ENCODE measurements at regions not wholly inside any gene's neighbourhood (a gene's known extent, or its start where the extent isn't known, plus 50 kb on each side); places are given as distances from the start of the nearest gene placed in this dataset.

DNA sequence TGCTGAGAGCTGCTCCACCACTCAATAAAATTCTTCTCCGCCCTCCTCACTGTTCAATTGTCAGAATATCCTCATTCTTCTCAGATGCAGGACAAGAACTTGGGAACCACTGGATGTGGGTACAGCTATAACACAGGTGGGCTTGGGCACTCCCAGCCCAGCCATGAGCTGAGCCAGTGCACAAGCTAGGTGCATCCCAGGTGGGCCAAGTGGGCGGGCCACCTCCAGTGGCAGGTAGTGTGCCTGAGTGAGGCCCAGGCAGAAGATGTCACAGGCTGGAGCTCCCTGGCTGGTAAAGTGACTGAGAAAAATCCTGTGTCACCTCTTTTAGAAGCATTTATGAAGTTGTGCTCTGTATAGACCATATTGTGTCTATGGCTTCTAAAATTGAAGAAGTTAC is 501.6 kb upstream of the TYRP1 start:
- Histone ChIP-seq H3K4me1 (replicated peaks in 1 of 2) (no peaks in the 10 kb centered on the region), H3K27ac (no peak overlapping the region), H3K9me3 (replicated peaks in 1 of 3) (no peaks in the 10 kb centered on the region), H3K4me3 (no peak overlapping the region), H3K27me3 (no peaks in the 10 kb centered on the region), H3K36me3 (replicated peaks in 1 of 2) (no peaks in the 10 kb centered on the region)
- 83 to 96% (median 94%) methylated on average over 2 of the region's 2 CpGs for WGBS, 4 donors
- TF ChIP-seq, protein P1, sequence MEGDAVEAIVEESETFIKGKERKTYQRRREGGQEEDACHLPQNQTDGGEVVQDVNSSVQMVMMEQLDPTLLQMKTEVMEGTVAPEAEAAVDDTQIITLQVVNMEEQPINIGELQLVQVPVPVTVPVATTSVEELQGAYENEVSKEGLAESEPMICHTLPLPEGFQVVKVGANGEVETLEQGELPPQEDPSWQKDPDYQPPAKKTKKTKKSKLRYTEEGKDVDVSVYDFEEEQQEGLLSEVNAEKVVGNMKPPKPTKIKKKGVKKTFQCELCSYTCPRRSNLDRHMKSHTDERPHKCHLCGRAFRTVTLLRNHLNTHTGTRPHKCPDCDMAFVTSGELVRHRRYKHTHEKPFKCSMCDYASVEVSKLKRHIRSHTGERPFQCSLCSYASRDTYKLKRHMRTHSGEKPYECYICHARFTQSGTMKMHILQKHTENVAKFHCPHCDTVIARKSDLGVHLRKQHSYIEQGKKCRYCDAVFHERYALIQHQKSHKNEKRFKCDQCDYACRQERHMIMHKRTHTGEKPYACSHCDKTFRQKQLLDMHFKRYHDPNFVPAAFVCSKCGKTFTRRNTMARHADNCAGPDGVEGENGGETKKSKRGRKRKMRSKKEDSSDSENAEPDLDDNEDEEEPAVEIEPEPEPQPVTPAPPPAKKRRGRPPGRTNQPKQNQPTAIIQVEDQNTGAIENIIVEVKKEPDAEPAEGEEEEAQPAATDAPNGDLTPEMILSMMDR (IDR thresholded peaks at IDR 0.05): no peak
- no peak for TF ChIP-seq POLR2A (IDR thresholded peaks at IDR 0.05)
- DNase-seq: no peak
- intact Hi-C loops (cut with DNase I): no loop called here

DNA sequence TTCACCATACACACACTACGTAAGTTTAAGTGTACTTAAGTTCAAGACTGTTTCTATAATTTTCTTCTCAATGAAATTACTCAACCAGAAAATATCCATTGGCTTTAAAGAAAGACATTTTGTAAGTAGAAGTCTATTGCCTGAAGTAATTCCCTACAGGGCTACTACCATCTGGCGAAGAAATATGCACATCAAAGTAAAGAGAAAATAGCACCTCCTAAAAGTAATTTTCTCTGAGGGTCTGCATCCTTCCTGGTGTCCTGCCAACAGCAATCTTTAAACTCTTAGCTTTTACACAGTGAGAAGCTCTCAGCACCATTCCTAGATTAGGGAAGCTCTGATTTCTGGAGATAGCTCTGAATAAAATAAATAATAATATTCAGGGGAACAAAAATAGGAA is 498.5 kb upstream of the TYRP1 start:
- Histone ChIP-seq H3K27me3 (no peaks in the 10 kb centered on the region), H3K4me1 (replicated peaks in 1 of 2) (no peaks in the 10 kb centered on the region), H3K4me3 (no peak overlapping the region), H3K36me3 (replicated peaks in 1 of 2) (no peaks in the 10 kb centered on the region), H3K9me3 (replicated peaks in 1 of 3) (no peaks in the 10 kb centered on the region), H3K27ac (no peak overlapping the region)
- no peak for DNase-seq
- TF ChIP-seq, protein P1 (IDR thresholded peaks at IDR 0.05): no peak
- TF ChIP-seq POLR2A (IDR thresholded peaks at IDR 0.05): no peak
- intact Hi-C loops (cut with DNase I): no loop called here
- 69 to 83% (median 81%) methylated on average over 2 of the region's 2 CpGs for WGBS, 4 donors

DNA sequence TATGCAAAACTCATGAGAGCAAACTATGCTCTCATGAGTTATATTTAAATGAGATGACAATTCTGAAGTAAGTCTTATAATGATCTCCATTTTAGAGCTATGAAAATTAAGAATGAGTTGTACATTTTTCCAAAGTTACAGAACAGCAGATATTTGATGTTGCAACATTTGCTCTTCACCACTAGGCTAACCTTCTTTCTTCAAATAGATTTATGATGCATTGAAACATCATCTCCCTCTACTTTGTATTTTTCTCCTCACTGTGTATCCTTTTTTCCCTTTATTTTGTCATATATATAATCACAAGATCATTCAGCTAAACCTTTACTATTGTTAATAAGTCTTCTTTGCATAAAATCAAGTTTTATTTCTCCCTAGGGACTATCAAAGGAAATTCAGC is 497.7 kb upstream of the TYRP1 start:
- TF ChIP-seq, protein P1 (IDR thresholded peaks at IDR 0.05): no peak
- no peak for TF ChIP-seq POLR2A (IDR thresholded peaks at IDR 0.05)
- H3K4me3 ChIP-seq: no peak overlapping the region
- no peaks in the 10 kb centered on the region for H3K9me3 ChIP-seq (replicated peaks in 1 of 3)
- H3K4me1 ChIP-seq (replicated peaks in 1 of 2): no peaks in the 10 kb centered on the region
- H3K27me3 ChIP-seq: no peaks in the 10 kb centered on the region
- intact Hi-C loops (cut with DNase I): no loop called here
- DNase-seq: no peak
- H3K36me3 ChIP-seq (replicated peaks in 1 of 2): no peaks in the 10 kb centered on the region
- H3K27ac ChIP-seq: no peak overlapping the region

DNA sequence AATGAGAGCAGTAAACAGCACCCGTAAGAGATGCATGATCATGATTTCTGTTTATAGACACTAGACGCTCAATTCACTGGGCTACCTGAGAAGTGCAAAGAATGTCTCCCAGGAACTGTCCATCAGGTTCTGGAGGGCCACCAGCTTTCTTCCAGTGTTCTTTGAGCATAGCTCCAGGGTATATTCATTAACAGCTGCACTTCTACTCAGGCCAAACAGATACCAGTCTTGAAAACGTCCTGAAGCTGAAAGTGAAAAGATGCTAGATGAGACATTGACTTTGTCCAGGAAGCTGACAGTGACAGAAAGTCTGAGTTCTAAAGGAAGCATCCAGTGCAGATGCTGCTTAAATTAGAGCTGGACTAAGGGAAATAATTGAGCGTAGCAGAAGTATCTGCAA is 488.7 kb upstream of the TYRP1 start:
- Histone ChIP-seq H3K27ac (no peak overlapping the region), H3K9me3 (replicated peaks in 1 of 3) (no peaks in the 10 kb centered on the region), H3K27me3 (no peaks in the 10 kb centered on the region), H3K4me1 (replicated peaks in 1 of 2) (no peaks in the 10 kb centered on the region), H3K4me3 (no peak overlapping the region), H3K36me3 (replicated peaks in 1 of 2) (no peaks in the 10 kb centered on the region)
- DNase-seq: no peak
- 61 to 70% (median 62%) methylated on average over 4 of the region's 4 CpGs for WGBS, 4 donors
- TF ChIP-seq POLR2A (IDR thresholded peaks at IDR 0.05): no peak
- TF ChIP-seq, protein P1 (IDR thresholded peaks at IDR 0.05): no peak
- intact Hi-C loops (cut with DNase I): no loop called here
